Nephron (organoid): ENCODE measurements at regions not wholly inside any gene's neighbourhood (a gene's known extent, or its start where the extent isn't known, plus 50 kb on each side); places are given as distances from the start of the nearest gene placed in this dataset.

Source experiments
- H3K27ac Mint-ChIP-seq, 3 experiments: 2 replicates each; pipeline ENCODE4 v1.8.0; 2020; ENCODE audit warnings: mixed read lengths in 3 of 3, mild to moderate bottlenecking in 2 of 3, moderate library complexity in 1 of 3
- H3K27me3 Mint-ChIP-seq: 2 replicates; pipeline ENCODE4 v1.8.0; 2021; ENCODE audit warnings: low read depth, mild to moderate bottlenecking, moderate library complexity, mixed read lengths
- H3K36me3 Mint-ChIP-seq: 2 replicates; pipeline ENCODE4 v1.8.0; 2020; ENCODE audit warnings: low read depth, mixed read lengths
- H3K4me1 Mint-ChIP-seq: 2 replicates; pipeline ENCODE4 v1.8.0; 2020; ENCODE audit warnings: mixed read lengths
- H3K4me3 Mint-ChIP-seq, 3 experiments: 2 replicates each; pipeline ENCODE4 v1.8.0; 2020; ENCODE audit warnings: mild to moderate bottlenecking in 3 of 3, mixed read lengths in 3 of 3, moderate library complexity in 2 of 3
- H3K9me3 Mint-ChIP-seq: 2 replicates; pipeline ENCODE4 v1.8.0; 2020; ENCODE audit warnings: mixed read lengths
- CTCF ChIP-seq, 3 experiments: fragments of 200-600 bp; sonication (generic); IDR thresholded peaks; one replicate each; pipeline ENCODE4 v1.5.0; 2021; ENCODE audit warnings: antibody characterized with exemption in 3 of 3; ENCODE audit not compliant: unreplicated experiment in 3 of 3

GRCh38 chr2:188833799-188834198 lies 140.4 kb upstream of the COL3A1 start:
- H3K9me3 Mint-ChIP-seq = peaks cover 22% of the 10 kb centered on the region
- no peaks in the 10 kb centered on the region for H3K27me3 Mint-ChIP-seq
- H3K4me3 Mint-ChIP-seq = no peak overlapping the region
- H3K4me1 Mint-ChIP-seq = no peaks in the 10 kb centered on the region
- no peak for TF ChIP-seq CTCF (IDR thresholded peaks at IDR 0.05; ENCODE audit: unreplicated experiment in 3 of 3)
- H3K36me3 Mint-ChIP-seq = no peaks in the 10 kb centered on the region
- H3K27ac Mint-ChIP-seq = no peak overlapping the region

GRCh38 chr2:188835006-188835405 lies 139.2 kb upstream of the COL3A1 start:
- H3K4me3 Mint-ChIP-seq = no peak overlapping the region
- H3K36me3 Mint-ChIP-seq = no peaks in the 10 kb centered on the region
- no peaks in the 10 kb centered on the region for H3K4me1 Mint-ChIP-seq
- no peaks in the 10 kb centered on the region for H3K27me3 Mint-ChIP-seq
- TF ChIP-seq CTCF (IDR thresholded peaks at IDR 0.05; ENCODE audit: unreplicated experiment in 3 of 3) = no peak
- H3K9me3 Mint-ChIP-seq = peaks cover 26% of the 10 kb centered on the region
- H3K27ac Mint-ChIP-seq = no peak overlapping the region

- Mint-ChIP-seq H3K36me3 (no peaks in the 10 kb centered on the region), H3K27ac (no peak overlapping the region), H3K4me3 (no peak overlapping the region), H3K4me1 (no peaks in the 10 kb centered on the region), H3K27me3 (no peaks in the 10 kb centered on the region), H3K9me3 (peaks cover 24% of the 10 kb centered on the region)
- TF ChIP-seq CTCF (IDR thresholded peaks at IDR 0.05; ENCODE audit: unreplicated experiment in 3 of 3) = no peak
Measured at GRCh38 chr2:188835821-188836220, 138.4 kb upstream of the COL3A1 start.

- no peak for TF ChIP-seq CTCF (IDR thresholded peaks at IDR 0.05; ENCODE audit: unreplicated experiment in 3 of 3)
- no peaks in the 10 kb centered on the region for H3K27me3 Mint-ChIP-seq
- H3K36me3 Mint-ChIP-seq = no peaks in the 10 kb centered on the region
- no peak overlapping the region for H3K4me3 Mint-ChIP-seq
- no peak overlapping the region for H3K27ac Mint-ChIP-seq
- H3K4me1 Mint-ChIP-seq = peaks cover 13% of the 10 kb centered on the region
- peaks cover 12% of the 10 kb centered on the region for H3K9me3 Mint-ChIP-seq
Measured at GRCh38 chr2:188845692-188846091, 128.5 kb upstream of the COL3A1 start.

GRCh38 chr2:188848887-188849435 lies 125.2 kb upstream of the COL3A1 start:
- Mint-ChIP-seq H3K36me3 (no peaks in the 10 kb centered on the region), H3K27ac (peak overlapping the region; percentile 6 to 89 (median 75)), H3K9me3 (peaks cover 9% of the 10 kb centered on the region), H3K4me3 (no peak overlapping the region), H3K27me3 (no peaks in the 10 kb centered on the region), H3K4me1 (peaks cover 19% of the 10 kb centered on the region)
- no peak for TF ChIP-seq CTCF (IDR thresholded peaks at IDR 0.05; ENCODE audit: unreplicated experiment in 3 of 3)

- H3K36me3 Mint-ChIP-seq = no peaks in the 10 kb centered on the region
- H3K4me3 Mint-ChIP-seq = no peak overlapping the region
- peak overlapping the region in 1 of 3 experiments; percentile 65 for H3K27ac Mint-ChIP-seq
- TF ChIP-seq CTCF (IDR thresholded peaks at IDR 0.05; ENCODE audit: unreplicated experiment in 3 of 3) = no peak
- H3K9me3 Mint-ChIP-seq = peaks cover 3% of the 10 kb centered on the region
- H3K4me1 Mint-ChIP-seq = peaks cover 33% of the 10 kb centered on the region
- no peaks in the 10 kb centered on the region for H3K27me3 Mint-ChIP-seq
Measured at GRCh38 chr2:188850786-188851185, 123.4 kb upstream of the COL3A1 start.
